ENCODE measurements at regions not wholly inside any gene's neighbourhood (a gene's known extent, or its start where the extent isn't known, plus 50 kb on each side); places are given as distances from the start of the nearest gene placed in this dataset.

DNA sequence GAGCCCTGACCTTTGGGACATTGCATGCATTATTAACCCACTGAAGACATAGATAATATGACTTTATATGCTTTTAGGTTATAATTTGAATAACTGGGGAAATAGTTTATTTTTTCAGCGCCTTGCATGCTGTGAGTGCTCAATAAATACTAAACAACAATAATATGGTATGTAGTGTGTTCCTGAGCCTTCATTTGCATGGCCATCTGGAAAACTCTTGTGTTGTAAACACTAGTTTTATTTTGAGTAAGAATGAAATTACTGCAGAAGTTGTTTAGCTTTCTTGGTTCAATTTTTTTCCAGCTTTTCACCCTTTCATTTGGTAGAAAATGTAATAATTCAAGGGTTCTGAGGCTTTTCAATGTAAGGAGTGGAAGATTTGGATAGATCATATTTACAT is 189.3 kb upstream of the GALNT5 start:
- dilution Hi-C loops (cut with MboI; ENCODE audit: extremely low pct_ligation_motif_present, low sequenced_read_pairs) (no loop called here), intact Hi-C loops (cut with micrococcal nuclease) (no loop called here)
- no peaks in the 10 kb centered on the region for H3K4me1 ChIP-seq (ENCODE audit: control insufficient read depth, extremely low read depth, insufficient read depth, low read length)
- H2AFZ ChIP-seq (ENCODE audit: low read depth, low read length), result no peak overlapping the region
- H3K4me2 ChIP-seq (ENCODE audit: insufficient read depth, low read length), result no peak overlapping the region
- no peak overlapping the region for H3K27ac ChIP-seq (ENCODE audit: insufficient read depth, low read depth, low read length)
- CTCF ChIA-PET, result no interaction called here
- H3K27me3 ChIP-seq (ENCODE audit: control insufficient read depth in 2 of 2, insufficient read depth in 2 of 2, low read length in 2 of 2), result peaks cover 0 to 2% of the 10 kb centered on the region in 2 experiments
- H3K9me3 ChIP-seq (replicated peaks; ENCODE audit: control insufficient read depth, insufficient read depth, low read length), result no peaks in the 10 kb centered on the region
- no TSS peak for BruUV-seq (replicated peaks)
- H3K9me1 ChIP-seq (replicated peaks; ENCODE audit: control insufficient read depth, extremely low read depth, insufficient read depth, low read length), result no peaks in the 10 kb centered on the region
- POLR2A ChIA-PET, result no interaction called here
- H3K36me3 ChIP-seq (ENCODE audit: control insufficient read depth in 2 of 2, extremely low read depth in 1 of 2, insufficient read depth in 2 of 2, low read length in 2 of 2), result no peaks in the 10 kb centered on the region
- DNase-seq (ENCODE audit: low read depth, low spot score), result no peak
- no peaks in the 10 kb centered on the region for H4K20me1 ChIP-seq (replicated peaks; ENCODE audit: control insufficient read depth, extremely low read depth, insufficient read depth, low read length)
- no peaks in the 10 kb centered on the region for H3K79me2 ChIP-seq (ENCODE audit: control insufficient read depth, insufficient read depth, low read length)
- H3K9ac ChIP-seq (replicated peaks; ENCODE audit: extremely low read depth, insufficient read depth, low read length), result no peak overlapping the region
- FAIRE-seq, result no peak
- no peak overlapping the region for H3K4me3 ChIP-seq (replicated peaks in 1 of 3; ENCODE audit: insufficient read depth in 1 of 3, low read depth in 1 of 3, low read length in 3 of 3)
- no peak for TF ChIP-seq FOS (IDR thresholded peaks at IDR 0.05; ENCODE audit: borderline replicate concordance, insufficient read depth, low read length)
- no peak for TF ChIP-seq CTCF (IDR thresholded peaks at IDR 0.05; ENCODE audit: extremely low read depth in 1 of 2, insufficient read depth in 1 of 2, low read depth in 1 of 2, low read length in 2 of 2)
- TF ChIP-seq EZH2 (IDR thresholded peaks at IDR 0.05; ENCODE audit: borderline replicate concordance, low read depth, low read length, severe bottlenecking), result no peak
- TF ChIP-seq POLR2A (IDR thresholded peaks at IDR 0.05; ENCODE audit: low read depth, low read length), result no peak
- TF ChIP-seq, protein P1, sequence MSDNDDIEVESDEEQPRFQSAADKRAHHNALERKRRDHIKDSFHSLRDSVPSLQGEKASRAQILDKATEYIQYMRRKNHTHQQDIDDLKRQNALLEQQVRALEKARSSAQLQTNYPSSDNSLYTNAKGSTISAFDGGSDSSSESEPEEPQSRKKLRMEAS (IDR thresholded peaks at IDR 0.05; ENCODE audit: insufficient read depth, insufficient read length), result no peak
- TF ChIP-seq POLR2AphosphoS5 (IDR thresholded peaks at IDR 0.05; ENCODE audit: insufficient read depth, low read depth, low read length), result no peak
- no peak for TF ChIP-seq MYC (IDR thresholded peaks at IDR 0.05; ENCODE audit: low read depth, low read length)
- no peak for TF ChIP-seq JUN (IDR thresholded peaks at IDR 0.05; ENCODE audit: borderline replicate concordance, insufficient read depth, insufficient read length, low read depth)
- no peak for TF ChIP-seq GATA2 (IDR thresholded peaks at IDR 0.05; ENCODE audit: insufficient read depth, insufficient read length, low read depth, low read length)

All from endothelial cell of umbilical vein (primary cell).